ENCODE measurements at regions not wholly inside any gene's neighbourhood (a gene's known extent, or its start where the extent isn't known, plus 50 kb on each side); places are given as distances from the start of the nearest gene placed in this dataset.

DNA sequence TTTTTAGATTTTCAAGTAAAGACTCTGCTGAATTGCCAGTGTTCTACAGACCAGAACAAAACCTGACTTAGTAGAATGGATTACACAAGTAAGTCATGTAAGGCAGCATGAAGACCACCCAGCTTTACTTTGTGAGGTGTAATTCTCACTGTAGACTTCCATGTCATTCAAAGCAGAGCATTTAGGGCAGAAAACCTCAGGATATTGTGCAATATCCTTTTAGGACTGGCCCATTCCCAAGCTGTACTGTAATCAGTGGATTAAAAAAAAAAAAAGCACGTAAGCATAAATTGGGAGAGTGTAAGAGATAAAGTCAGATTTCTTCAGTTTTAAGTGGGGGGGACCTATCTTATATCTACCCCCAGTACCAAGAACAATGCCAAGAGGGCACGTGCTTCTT is 380.5 kb upstream of the PRMT6 start:
- Histone ChIP-seq H3K23me2 (ENCODE audit: insufficient read length, low read depth, low read length, poor library complexity, severe bottlenecking) (no peaks in the 10 kb centered on the region), H3K27ac (ENCODE audit: insufficient read length, low read depth, low read length) (no peak overlapping the region), H3K23ac (ENCODE audit: insufficient read length, low read depth, low read length) (no peak overlapping the region), H3K4me1 (ENCODE audit: insufficient read depth, low read length) (no peaks in the 10 kb centered on the region), H2BK12ac (ENCODE audit: insufficient read length, low read depth, low read length) (no peak overlapping the region), H4K5ac (ENCODE audit: insufficient read length, low read depth, low read length) (no peak overlapping the region), H3K4me2 (ENCODE audit: insufficient read depth, insufficient read length, low read length) (no peak overlapping the region), H3K27me3 (ENCODE audit: insufficient read depth, low read length) (no peaks in the 10 kb centered on the region), H4K20me1 (ENCODE audit: control insufficient read depth, insufficient read depth, insufficient read length) (no peaks in the 10 kb centered on the region), H4K8ac (replicated peaks; ENCODE audit: insufficient read length, low read depth, low read length) (no peak overlapping the region), H3K56ac (ENCODE audit: insufficient read length, low read depth, low read length) (no peak overlapping the region), H2AFZ (ENCODE audit: low read length) (no peak overlapping the region), H3K9me3 (ENCODE audit: control insufficient read depth, low read depth, low read length) (no peaks in the 10 kb centered on the region), H3K79me1 (ENCODE audit: insufficient read depth, low read depth, low read length, poor library complexity, severe bottlenecking) (no peaks in the 10 kb centered on the region), H3K79me2 (ENCODE audit: insufficient read depth, low read length) (no peaks in the 10 kb centered on the region), H2AK5ac (ENCODE audit: insufficient read length, low read length) (no peak overlapping the region), H3T11ph (ENCODE audit: low read length) (no peak overlapping the region), H3K14ac (ENCODE audit: insufficient read depth, low read length) (no peak overlapping the region), H3K9ac (ENCODE audit: extremely low read depth, insufficient read length, low read length) (no peak overlapping the region), H2BK5ac (ENCODE audit: insufficient read length, low read length) (no peak overlapping the region), H2BK15ac (ENCODE audit: low read depth, low read length) (no peak overlapping the region), H2BK20ac (ENCODE audit: low read depth, low read length, poor library complexity, severe bottlenecking) (no peak overlapping the region), H3K18ac (ENCODE audit: insufficient read length, low read depth, low read length) (no peak overlapping the region), H3K4ac (ENCODE audit: low read depth, low read length) (no peak overlapping the region), H4K91ac (ENCODE audit: insufficient read length, low read depth, low read length) (no peak overlapping the region), H2BK120ac (ENCODE audit: low read depth, low read length, poor library complexity, severe bottlenecking) (no peak overlapping the region)
- DNase-seq: no peak
- no CpG with 5 or more reads among the region's 2 CpGs for WGBS (ENCODE audit: extremely low coverage, insufficient read length, low lambda C conversion rate)
- Mint-ChIP-seq H3K4me3 (no peak overlapping the region), H3K27me3 (ENCODE audit: low read depth) (no peaks in the 10 kb centered on the region), H3K9me3 (no peaks in the 10 kb centered on the region), H3K36me3 (ENCODE audit: insufficient read depth in 1 of 3, low read depth in 3 of 3) (no peaks in the 10 kb centered on the region), H3K4me1 (peaks cover 3% of the 10 kb centered on the region in 2 experiments; a peak in 1 of 4 replicates), H3K27ac (no peak overlapping the region)
- TF ChIP-seq CTCF (conservative IDR thresholded peaks at IDR 0.05): no peak

All from H9 (cell line).